Left colon (tissue), 2 donors: ENCODE measurements at regions not wholly inside any gene's neighbourhood (a gene's known extent, or its start where the extent isn't known, plus 50 kb on each side); places are given as distances from the start of the nearest gene placed in this dataset.
A peak's percentile ranks its signal among the peaks of the same experiment; 100 is the strongest.

Experiments
- ATAC-seq: fragments of 200-7000 bp; cut with Tn5 transposase; one replicate; pipeline ENCODE4 v1.9.1; 2020; ENCODE audit warnings: mild to moderate bottlenecking, moderate library complexity
- DNase-seq, 2 donors: peaks; one replicate each; pipeline ENCODE4 v3.0.0-alpha.2; 2020
- intact Hi-C, 2 donors: fragments of 100-400 bp; cut with DNase I in 1 of 2; cut with micrococcal nuclease in 1 of 2; formaldehyde crosslinking; loops; one replicate each; pipeline versions ENCODE4 v1.11.2 to v1.14.0; 2022; cut with DNase I, micrococcal nuclease
- donor health status: DM: no; HTN: no; CAD: no.
- donor health status: DM: yes; HTN: yes; CAD: no.

GRCh38 chr6:133040094-133040802 lies 200.9 kb upstream of the EYA4 start:
- no peak for DNase-seq
- intact Hi-C loops: no loop called here
- no peak for ATAC-seq

GRCh38 chr6:133040803-133041419 lies 200.2 kb upstream of the EYA4 start:
- intact Hi-C loops: no loop called here
- no peak for DNase-seq
- ATAC-seq: no peak

DNA sequence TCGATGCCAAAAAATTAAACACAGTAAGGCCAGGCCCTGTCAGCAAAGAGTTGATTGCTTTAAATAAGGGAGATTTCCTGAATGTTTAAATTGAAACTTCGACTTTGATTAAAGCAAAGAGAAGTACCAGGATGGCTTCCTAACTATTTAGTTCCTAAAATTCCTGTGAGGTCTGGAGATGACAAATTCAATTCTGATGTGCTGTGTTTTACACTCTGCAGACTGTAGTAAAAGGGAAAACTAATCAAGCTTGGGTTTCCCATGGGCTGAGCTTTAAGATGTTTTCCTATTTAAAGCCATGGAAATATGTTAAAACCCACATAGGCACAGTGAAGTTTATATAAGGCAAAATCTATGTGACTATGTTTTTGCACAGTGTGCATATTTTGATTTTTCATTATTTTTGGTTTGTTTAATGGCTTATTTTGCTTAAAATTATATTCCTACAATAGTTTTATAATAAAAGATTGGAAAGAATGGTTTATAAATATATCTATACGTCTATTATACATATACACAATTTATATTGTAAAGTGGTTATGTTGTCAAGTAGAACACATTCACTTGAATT lies 198.5 kb upstream of the EYA4 start:
- ATAC-seq (no peak), DNase-seq (no peak)
- intact Hi-C loops: no loop called here

GRCh38 chr6:133046576-133046975 lies 194.6 kb upstream of the EYA4 start:
- no peak for ATAC-seq
- intact Hi-C loops: no loop called here
- no peak for DNase-seq

GRCh38 chr6:133047065-133047665 lies 194.0 kb upstream of the EYA4 start:
- ATAC-seq: no peak
- intact Hi-C loops: no loop called here
- DNase-seq: no peak

DNA sequence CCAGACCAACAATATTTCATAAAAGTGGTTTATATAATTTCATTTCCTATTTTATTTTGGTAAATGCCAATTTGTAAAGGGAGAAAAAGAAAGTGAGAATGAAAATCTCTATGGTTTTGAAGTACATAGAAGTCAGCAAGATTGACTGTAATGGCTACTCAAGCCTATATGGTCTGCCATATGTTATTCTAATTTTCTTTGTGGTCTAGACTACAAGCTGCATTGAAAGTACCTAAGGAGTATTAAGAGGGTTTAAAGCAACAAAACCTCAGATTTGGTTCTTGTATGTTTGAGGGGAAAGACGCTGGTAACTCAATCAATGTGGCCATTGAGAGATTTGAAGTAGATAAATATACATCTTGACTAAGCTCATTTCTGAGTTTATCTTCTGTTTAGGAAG lies 193.5 kb upstream of the EYA4 start:
- intact Hi-C loops: no loop called here
- DNase-seq (no peak), ATAC-seq (no peak)

GRCh38 chr6:133051240-133051639 lies 189.9 kb upstream of the EYA4 start:
- no peak for DNase-seq
- intact Hi-C loops: no loop called here
- ATAC-seq: no peak

DNA sequence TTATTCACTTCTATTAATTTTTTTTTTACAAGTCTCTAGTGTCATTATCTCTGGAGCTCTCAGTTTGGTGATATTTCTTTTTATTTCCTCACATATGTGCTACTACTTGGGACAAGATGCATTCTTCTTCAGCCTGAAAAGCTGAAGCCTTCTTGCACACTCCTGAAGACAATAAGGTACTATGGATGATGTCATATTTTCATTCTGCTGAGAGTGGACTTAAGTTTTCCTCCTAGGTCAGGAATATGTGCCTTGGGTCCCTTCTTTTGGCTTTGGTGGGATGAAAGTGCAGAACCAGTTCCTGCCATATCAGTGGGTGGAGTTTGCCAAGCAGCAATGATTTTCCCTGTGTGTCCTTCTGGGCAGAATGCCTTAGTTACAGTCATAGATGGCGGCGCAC lies 188.7 kb upstream of the EYA4 start:
- no peak for ATAC-seq
- DNase-seq: no peak
- intact Hi-C loops: no loop called here

DNA sequence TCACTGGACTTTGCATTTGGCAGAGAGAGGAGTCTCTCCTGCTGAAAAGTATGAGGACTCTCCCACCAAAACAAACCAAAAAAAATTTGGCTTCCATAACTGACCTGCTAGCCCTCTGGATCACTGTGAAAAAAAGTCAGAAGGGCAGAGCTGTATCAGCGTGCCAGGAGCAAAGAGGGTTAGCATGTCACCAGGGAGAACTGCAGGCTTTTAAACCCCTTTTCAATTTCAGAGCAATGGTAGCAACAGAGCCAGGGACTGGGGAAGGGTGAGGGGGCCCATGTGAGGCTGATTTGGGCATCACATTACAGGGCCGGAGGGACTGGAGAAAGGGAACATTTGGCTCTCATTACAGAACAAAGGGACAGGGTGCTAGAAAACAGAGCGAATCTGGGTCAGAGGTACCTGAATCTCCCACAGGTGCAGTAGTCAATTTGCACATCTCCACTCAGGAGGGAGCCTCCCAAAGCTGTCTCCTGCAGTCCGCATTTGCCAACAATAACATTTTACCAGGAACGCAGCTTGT lies 185.7 kb upstream of the EYA4 start:
- intact Hi-C loops: no loop called here
- DNase-seq (no peak), ATAC-seq (no peak)

- DNase-seq (no peak), ATAC-seq (no peak)
- intact Hi-C loops: no loop called here
These were observed 183.8 kb upstream of the EYA4 start for GRCh38 chr6:133057352-133057751.

DNA sequence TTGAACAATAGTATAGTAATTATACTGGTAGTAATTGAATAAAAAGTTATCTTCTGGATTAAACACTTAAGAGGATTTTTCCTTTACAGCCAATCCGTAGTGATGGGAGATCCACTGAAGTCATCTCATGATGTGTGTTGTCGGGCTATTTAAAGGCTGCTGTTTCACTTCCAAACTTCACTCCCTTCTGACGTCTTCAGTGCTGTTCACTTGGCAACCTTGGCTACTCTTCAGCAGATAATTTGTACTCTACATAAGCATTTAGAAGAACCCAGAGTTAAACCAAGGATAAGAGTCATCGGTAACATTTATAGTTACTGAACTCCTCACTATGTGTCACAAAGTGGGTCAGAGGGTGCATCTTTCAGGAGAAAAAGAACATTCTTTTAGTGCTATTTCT lies 179.1 kb upstream of the EYA4 start:
- DNase-seq: no peak
- no peak for ATAC-seq
- intact Hi-C loops: no loop called here

DNA sequence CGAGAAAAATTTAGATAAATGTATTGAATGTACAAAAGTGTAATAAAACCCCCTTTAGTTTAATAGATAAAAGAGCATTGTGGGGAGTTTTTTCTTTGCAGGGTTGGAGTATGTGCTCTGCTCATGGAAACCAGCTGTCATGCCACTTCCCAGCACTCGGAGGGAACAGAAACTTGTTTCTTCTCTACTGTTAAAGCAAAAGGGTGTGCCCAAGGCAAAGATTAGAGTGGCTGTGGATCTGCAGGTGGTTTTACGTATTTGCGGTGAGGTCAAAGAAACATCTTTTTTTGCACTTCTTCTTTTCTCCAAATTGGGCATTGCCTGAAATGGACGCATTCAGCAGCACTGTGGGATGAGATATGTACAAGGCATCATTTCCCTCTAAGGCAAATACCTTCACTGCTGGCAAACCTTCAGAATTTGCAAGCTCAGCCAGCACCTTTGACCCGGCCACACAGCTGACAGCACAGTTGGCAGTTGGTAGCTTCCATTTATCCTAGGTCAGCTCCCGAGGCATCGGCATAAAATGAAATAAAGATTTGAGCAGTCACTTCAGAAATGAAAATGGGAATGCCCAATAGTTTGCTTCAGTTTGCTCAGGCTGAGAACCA lies 178.4 kb upstream of the EYA4 start:
- ATAC-seq: no peak
- no peak for DNase-seq
- intact Hi-C loops: no loop called here

GRCh38 chr6:133067960-133068359 lies 173.2 kb upstream of the EYA4 start:
- no peak for DNase-seq
- intact Hi-C loops: no loop called here
- ATAC-seq: no peak

- intact Hi-C loops: no loop called here
- ATAC-seq: peak; percentile 73
- peak in 1 of 2 donors; percentile 36 for DNase-seq
These were observed 170.6 kb upstream of the EYA4 start for GRCh38 chr6:133070410-133071043.

DNA sequence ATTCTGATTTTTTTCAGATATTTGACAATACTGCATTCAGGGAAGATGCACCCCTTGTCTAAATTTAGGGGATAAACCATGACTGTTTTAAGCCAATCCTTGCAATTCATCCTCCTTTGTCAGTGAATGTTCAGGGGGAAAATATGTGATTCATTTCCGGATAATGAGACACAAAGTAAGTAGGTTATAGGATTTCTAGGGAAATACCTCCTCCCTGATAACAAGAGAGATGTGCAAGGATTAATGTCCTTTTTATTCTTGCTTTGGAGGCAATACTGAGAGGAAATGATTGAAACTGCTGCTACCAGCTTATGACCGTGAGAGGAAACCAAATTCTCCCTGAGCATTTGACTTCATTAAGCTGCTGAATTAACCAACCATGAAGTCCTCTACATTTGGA lies 161.3 kb upstream of the EYA4 start:
- intact Hi-C loops: no loop called here
- DNase-seq: no peak
- no peak for ATAC-seq

GRCh38 chr6:133083248-133083967 lies 157.7 kb upstream of the EYA4 start:
- intact Hi-C loops: no loop called here
- ATAC-seq: no peak
- DNase-seq: no peak

DNA sequence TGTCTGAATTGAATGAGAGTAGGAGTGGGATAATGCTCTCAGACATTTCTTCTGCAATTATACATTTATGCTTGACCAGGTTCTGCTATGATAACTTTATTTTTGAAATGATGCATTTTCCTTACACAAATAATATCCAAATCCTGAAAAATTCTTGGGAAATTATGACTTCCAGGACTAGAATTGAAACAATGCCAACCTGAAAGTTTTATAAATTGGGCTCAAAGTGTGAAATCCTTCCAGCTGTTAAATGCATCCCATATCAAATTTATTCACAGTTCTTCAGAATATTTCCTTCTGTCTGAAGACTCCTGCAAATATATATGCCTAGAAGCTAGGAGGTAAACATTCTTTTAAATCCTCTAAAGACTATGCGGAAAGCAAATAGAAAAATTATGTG lies 155.7 kb upstream of the EYA4 start:
- ATAC-seq: no peak
- DNase-seq: no peak
- intact Hi-C loops: no loop called here

- intact Hi-C loops: no loop called here
- no peak for DNase-seq
- ATAC-seq: no peak
These were observed 155.3 kb upstream of the EYA4 start for GRCh38 chr6:133085896-133086295.
